Dermis microvascular lymphatic vessel endothelial cell (primary cell): ENCODE measurements at regions not wholly inside any gene's neighbourhood (a gene's known extent, or its start where the extent isn't known, plus 50 kb on each side); places are given as distances from the start of the nearest gene placed in this dataset.

Source experiments
- DNase-seq, 2 donors: peaks; one replicate each; pipeline versions ENCODE4 v3.0.0 to v3.0.0-alpha.2; 2010; ENCODE audit warnings: low read depth in 2 of 2

- no peak for DNase-seq
Observed at GRCh38 chr20:61134296-61135030, 117.6 kb upstream of the CDH4 start.

DNA sequence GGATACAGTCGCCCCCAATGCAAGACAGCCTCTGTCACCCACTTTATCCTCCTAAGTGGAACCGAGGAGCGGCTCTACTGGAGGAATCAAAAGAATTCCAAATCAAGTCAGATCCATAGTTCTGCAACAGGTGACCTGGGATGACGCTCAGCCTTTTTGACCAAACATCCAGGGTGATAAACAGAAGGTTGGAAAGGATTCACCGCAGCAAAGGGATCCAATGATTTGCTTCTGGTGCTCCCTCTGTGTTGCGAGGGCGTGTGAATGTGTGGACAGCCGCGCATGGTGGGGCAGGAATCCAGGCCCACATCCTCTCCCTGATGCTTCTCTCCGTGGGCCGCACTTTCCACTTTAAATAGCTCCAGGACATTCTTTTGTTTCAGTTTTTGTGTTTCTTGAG is 116.8 kb upstream of the CDH4 start:
- no peak for DNase-seq

GRCh38 chr20:61135968-61136367 is 116.1 kb upstream of the CDH4 start:
- no peak for DNase-seq

DNA sequence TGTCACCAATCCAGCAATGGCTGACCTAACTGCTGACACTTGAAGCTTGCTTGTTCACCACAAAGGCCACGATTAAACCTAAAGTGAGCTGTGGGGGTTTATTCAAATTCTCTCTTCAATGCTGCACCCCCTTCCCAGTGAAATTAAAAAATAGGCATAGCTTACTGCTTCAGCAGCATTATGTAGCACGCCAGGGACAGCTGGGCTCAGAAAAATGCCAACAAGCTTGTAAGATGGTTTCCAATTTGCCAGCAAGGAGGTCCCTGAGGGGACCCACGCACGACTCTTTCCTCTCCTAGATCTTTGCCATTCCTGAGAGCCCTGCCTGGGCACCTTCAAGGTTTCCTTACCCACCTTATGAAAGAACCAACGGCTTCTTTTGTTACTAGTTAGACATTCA is 113.5 kb upstream of the CDH4 start:
- DNase-seq = no peak

DNA sequence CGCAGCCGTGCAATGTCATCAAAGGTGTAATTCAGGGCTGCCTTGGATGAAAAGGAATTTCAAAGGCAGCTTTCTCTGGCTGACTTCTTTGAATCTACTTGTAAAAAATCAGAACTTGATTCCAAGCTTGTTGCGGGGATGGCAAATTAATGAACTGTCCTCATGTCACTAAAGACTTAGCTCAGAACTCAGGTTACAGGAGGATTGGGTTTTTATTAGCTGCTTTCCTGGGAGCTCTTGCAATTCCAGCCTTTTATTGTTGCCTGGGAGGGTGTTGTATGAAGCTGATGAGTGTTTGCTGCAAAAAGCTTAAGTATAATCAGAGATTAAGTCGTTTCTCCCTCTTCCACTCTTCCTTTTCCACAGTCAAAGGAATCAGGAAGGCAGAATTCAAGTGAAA is 113.0 kb upstream of the CDH4 start:
- DNase-seq = no peak

- no peak for DNase-seq
Observed at GRCh38 chr20:61140576-61140975, 111.5 kb upstream of the CDH4 start.

GRCh38 chr20:61146023-61146422 is 106.0 kb upstream of the CDH4 start:
- DNase-seq = no peak

DNA sequence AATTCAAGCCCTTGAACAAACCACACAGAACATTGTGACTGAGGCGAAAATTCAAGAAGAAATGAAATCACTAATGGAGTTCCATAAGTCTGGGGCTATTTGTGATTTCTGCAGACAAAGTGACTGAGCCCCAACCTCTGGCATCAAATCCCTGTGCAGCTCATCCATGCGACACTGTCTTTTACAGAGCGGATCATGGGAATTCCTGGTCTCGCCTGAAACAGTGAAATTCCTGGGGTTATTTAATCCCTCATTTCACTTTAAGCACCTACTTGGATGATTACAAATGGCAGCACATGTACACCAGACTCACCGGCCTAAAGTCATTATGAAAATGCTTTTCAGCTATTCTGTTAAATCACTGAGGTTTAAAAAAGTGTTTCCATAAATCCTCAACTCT is 102.4 kb upstream of the CDH4 start:
- no peak for DNase-seq

- no peak for DNase-seq
Observed at GRCh38 chr20:61157301-61157700, 94.8 kb upstream of the CDH4 start.

DNA sequence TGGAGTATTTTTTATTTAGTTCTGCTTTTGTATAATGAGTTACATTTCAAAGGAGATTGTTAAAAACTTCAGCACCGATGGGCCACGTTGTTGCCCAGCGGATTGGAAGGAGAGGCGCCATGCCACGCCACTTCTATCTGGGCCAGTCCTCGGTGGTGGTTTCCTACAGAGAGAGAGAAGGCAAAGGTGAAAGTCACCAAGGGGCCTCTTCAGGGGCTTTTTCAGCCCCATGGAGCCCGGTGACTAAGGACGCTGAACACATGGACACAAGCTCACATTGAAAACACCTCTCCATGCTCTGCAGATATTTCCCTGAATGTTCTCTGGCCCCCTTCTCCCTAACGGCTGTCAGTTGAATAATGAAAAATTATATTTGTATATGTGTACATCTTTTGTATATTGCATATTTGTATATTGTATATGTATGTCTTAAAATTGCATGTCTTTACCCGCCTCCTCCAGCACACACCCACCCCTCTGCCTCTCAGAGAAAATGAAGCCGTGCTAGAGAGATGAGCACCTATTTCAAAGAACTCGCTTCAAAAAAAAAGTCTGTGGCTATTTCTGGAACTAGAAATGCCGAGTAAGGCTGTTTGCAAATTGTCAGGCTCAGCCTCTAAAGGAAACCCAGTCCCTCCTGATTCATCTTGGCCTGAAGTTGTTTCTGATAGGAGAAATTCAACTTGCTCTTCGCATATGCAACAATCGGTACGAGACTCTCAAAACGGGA is 91.9 kb upstream of the CDH4 start:
- no peak for DNase-seq

DNA sequence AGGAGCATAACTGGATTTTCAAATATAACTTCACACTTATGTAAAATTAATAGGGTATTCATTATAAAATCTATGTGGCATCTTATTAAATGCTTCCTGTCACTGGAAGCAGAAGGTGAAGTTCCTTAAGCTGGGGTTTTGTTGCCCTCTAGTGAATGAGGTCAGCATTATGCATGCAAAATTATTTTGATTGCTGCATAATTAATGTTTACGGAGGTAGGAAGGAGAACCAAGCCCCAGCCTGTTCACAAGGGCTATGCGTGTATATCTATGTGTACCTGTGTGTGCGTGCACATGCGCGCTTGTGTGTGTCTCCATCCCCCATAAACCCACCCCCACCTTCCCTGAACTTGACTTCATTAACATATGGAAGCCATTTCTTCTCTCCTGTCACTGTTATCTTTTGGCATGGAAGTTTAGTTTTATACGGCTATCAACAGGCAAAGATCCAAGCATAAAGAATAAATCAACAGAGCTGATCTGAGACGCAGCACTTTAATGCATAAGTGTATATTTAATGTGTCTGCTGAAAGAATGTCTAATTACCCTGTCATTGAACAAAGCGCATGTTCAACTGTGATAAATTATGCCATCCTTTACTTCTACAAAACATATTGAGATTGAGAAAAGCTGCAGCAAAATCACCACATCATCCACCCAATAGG is 90.2 kb upstream of the CDH4 start:
- DNase-seq = no peak

- DNase-seq = no peak
Observed at GRCh38 chr20:61162451-61162850, 89.6 kb upstream of the CDH4 start.

DNA sequence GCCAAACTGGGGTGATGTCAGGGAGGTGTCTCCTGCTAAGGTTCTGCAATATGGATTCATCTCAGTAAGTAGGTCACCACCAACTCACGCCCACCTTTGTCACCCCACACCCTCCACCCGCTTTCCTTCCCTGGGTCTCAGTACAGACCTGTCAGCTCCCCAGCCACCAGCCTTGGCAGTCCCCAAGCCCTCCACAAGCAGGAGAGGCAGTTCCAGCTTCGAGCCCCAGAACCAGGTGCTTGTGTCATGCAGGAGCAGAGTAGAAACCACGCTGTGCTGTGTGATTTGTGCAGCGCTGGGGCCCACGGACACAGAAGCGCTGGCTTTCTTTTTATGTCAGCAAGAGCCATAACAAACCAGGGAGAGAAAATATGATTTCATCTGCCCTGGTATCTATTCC is 89.0 kb upstream of the CDH4 start:
- DNase-seq = no peak

GRCh38 chr20:61166324-61166723 is 85.7 kb upstream of the CDH4 start:
- no peak for DNase-seq

GRCh38 chr20:61168605-61169004 is 83.5 kb upstream of the CDH4 start:
- DNase-seq = no peak

- DNase-seq = no peak
Observed at GRCh38 chr20:61169874-61170273, 82.2 kb upstream of the CDH4 start.

- no peak for DNase-seq
Observed at GRCh38 chr20:61170496-61171320, 81.4 kb upstream of the CDH4 start.

- no peak for DNase-seq
Observed at GRCh38 chr20:61173267-61173666, 78.8 kb upstream of the CDH4 start.

DNA sequence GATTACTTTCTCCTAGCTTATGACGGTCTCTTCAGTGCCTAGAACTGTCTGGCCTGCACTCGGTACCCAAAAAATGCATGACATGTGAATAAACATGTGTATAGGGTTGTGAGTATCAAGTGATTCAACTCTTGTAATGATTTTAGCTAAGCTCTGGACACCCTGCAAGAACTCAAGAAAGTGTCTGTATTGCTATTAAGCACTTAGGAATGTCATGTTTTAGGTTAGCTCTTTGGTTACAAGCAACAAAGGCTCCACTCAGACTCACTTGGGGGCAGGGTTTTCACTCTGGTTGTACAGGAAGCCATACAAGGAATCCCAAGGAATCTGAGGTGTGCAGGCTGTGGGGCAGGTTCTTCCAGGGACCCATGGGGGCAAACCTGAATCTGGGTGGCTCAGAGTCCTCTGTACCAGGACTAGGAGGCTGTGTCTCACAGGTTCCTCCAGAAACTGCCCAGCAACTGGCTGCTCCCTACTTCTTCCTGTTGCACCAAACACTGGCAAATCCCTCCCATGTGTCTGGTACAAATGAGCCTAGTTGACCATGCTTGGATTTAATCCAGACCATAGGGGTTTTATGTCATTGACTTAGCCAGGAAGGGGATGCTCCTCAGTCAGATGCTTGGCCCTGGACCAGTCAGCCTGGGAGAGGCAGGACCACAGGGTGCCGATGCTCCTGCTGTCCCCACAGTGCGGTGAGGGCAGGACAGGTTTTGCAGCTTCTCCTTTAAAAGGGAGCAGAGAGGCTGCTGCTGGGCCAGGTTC is 77.9 kb upstream of the CDH4 start:
- no peak for DNase-seq

- DNase-seq = no peak
Observed at GRCh38 chr20:61176874-61177273, 75.2 kb upstream of the CDH4 start.

DNA sequence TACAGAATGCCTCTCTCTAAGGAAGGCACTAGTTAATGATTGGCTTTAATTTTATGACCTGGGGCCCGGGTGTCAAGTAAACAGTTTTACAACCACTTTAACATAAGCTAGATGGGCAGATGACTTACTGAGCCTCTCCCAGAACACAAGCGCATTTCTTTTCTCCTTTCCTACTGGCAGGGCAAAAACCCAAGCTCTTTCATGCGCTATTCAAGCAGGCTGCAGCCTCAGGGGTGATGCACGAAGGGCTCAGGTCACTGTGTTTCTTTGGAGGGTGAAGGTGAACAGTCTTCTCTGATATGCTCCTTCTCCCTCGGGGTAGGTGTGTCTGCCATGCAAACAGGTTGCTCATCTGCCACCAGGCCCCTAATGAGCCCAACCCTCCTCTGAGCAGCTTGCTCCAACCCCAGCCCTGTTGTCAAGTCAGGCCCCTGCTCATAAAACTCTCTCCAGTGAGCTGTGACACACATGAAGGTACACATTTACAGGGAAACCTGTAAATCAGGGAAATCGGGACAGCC is 73.5 kb upstream of the CDH4 start:
- no peak for DNase-seq
